ENCODE measurements at regions not wholly inside any gene's neighbourhood (a gene's known extent, or its start where the extent isn't known, plus 50 kb on each side); places are given as distances from the start of the nearest gene placed in this dataset.
"Not testable (repeated sequence)": the region's sequence is repeated elsewhere in the genome, so short reads cannot be mapped to it uniquely, and the experiment has no call there.

DNA sequence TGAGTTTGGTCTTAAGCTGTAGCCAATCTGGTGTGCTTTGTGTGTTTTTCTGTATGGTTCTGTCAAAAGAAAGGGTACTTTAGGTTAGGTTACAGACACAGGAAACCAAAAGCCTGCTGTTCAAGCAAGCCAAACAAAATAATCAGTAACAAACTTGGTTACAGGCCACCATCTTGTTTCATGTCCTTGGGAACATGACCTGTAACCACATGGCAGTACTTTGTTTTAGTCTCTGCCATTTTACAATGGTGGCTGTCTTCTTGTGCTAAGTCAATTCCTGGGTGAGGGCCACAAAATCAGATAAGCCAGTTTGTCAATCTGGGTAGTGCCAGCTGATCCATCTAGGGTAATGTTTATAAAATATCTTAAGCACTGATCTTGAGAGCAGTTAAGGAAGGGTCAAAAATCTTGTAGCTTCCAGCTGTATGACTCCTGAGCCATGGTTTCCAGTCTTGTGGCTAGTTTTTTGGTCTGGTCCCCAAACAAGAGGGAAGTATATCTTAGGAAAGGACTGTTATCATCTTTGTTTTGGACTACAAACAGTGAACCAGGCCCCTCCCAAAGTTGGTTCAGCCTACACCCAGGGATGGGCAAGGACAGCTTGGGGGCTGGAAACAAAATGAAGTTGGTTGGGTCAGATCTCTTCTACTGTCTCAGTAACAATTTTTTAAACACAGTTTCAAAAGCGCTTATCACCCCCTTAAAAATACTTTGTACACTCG is 90.0 kb downstream of the IGLL5 start:
- no peak for DNase-seq

- no peak for DNase-seq
Observed at GRCh38 chr22:22978637-22979036, 91.0 kb downstream of the IGLL5 start.

DNA sequence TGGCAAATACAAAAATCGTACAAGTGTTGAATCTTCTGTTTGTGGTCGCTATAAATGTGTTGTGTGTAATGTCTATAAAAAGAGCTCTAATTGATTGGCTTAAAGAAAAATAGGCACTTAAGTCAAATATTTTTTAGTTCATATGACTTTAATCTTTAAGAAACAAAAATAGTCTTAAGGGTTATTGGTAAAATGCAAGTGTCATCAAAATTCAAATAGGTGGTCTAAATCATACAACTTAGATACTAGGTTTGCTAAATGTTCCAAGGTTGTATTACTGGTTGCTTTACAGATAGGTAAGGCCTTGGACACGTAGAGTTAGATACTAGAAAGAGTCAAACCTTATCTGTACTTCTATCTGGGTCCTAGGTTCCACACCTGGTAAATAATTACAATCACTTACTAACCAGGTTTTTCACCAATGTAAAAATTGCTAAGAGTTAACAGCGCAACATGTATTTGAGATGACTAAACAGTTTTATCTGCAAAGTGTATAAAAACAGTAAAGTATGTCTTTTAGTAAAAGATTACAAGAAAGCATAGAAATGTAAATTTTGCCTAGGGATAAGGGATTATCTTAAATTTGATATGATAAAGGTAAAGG is 91.1 kb upstream of the GNAZ start:
- DNase-seq, result no peak

GRCh38 chr22:22979954-22980353 is 90.4 kb upstream of the GNAZ start:
- no peak for DNase-seq

GRCh38 chr22:22981670-22982571 is 88.4 kb upstream of the GNAZ start:
- no peak for DNase-seq

DNA sequence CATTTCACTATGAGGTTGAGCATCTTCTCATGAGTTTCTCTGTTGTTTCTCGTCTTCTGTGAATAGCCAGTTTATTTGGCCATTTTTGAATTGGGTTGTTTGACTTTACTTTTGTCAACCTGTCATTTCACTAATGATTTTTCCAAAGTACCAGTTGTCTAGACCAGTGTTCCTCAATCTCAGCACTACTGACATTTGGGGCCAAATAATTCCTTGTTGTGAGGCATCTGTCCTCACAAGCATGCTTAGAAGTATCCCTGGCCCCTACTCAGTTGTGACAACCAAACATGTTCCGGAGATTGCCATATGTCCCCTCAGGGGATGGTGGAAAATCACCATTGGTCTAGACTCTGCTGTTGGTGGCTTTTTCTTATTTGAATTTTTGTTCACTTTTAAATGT is 87.7 kb upstream of the GNAZ start:
- no peak for DNase-seq

DNA sequence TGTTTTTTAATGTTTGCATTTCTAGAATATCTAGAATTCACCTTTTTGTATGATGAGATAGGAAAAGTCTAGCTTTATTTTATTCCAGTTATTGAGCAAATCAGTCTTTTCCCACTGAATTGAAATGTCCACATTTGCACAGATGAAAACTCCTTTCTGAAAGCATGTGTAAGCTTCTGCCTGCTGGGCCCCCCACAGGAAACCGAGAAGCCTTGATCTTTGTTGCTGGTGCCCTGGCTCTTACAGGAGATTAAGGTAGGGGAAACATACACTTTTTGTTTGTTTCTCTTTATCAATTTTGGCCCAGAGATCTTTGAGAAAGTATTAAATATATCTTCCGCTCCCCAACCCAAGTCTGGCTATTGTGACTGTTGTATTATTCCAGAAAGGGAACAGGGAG is 87.2 kb upstream of the GNAZ start:
- no peak for DNase-seq

GRCh38 chr22:22983816-22984215 is 86.5 kb upstream of the GNAZ start:
- no peak for DNase-seq

DNA sequence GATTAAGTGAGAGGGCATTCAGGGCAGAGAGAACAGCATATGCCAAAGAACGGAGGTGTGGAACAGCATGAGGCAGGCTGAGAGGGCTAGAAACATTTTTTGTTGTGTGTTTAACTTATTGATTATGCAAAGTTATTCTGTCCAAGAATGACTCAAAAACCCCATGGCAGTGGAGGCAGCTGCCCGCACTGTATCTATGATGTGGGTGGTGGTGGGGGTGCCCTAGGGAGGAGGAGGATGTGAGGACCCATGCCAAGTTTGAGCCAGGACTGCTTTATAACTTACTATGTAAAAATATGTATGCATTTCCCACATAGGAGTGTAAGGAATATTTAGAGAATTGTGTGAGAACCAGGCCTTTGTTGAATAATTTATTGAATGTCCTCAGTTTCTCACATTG is 85.4 kb upstream of the GNAZ start:
- no peak for DNase-seq

DNA sequence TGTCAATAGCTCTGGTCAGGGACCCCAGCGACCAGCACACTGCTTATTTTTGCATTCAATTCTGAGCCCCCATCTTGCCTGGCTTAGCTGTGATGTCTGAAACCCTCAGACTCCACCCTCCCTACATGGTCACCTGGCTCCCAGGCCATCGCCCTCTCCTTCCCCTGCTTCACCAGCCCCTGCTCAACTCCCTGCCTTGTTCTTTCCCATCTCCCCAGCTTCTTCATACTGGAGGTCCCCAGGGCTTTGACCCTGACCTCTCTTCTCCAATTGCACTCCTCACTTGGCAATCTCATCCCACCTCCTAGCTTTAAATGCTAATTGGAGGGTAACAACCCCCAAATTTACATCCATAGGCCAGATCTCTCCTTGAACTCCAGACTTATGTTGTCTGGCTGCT is 84.3 kb upstream of the GNAZ start:
- no peak for DNase-seq

- DNase-seq, result no peak
Observed at GRCh38 chr22:22986640-22987039, 83.7 kb upstream of the GNAZ start.

DNA sequence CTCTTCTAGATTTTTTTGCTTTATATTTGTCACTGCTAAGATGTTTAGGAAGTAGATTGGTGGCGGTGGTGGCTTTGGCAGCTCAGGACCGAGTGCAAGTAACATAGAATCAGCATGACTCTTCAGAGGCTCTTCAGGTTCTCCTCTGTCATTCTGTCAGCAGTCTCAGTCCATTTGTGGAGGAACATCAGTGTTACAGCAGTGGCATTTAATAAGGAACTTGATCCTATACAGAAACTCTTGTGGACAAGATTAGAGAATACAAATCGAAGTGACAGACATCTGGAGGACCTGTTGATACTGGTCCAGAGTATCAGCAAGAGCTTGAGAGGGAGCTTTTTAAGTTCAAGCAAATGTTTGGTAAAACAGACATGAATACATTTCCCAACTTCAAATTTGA is 82.2 kb upstream of the GNAZ start:
- no peak for DNase-seq

DNA sequence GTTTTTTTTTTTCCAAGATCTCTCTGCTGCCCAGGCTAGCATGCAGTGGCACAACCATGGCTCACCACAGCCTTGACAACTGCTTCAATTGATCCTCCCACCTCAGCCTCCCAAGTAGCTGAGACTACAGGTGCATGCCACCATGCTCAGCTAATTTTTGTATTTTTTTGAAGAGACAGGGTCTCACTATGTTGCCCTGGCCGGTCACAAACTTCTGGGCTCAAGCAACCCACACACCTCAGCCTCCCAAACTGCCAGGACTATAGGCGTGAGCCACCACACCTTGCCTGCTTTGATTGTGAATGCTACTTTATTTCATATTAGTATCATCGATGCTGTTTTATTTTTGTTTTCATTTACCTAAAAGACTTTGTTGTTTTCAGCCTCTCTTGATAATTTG is 81.5 kb upstream of the GNAZ start:
- no peak for DNase-seq

DNA sequence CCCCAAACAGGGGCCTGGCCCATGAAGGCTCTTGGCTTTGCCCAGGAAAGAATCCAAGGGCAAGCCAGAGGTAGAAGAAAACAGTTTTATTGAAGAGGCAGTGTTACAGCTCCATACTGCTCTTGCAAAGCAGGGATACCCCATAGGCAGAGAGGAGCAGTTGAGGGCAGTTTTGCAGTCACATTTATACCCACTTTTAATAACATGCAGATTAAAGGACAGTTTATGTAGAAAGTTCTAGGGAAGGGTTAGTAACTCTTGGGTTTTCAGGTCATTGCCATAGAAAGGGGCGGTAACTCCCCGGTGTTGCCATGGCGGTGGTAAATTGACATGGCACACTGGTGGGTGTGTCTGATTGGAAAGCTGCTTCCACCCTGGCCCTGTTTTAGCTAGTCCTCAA is 80.5 kb upstream of the GNAZ start:
- DNase-seq, result no peak

DNA sequence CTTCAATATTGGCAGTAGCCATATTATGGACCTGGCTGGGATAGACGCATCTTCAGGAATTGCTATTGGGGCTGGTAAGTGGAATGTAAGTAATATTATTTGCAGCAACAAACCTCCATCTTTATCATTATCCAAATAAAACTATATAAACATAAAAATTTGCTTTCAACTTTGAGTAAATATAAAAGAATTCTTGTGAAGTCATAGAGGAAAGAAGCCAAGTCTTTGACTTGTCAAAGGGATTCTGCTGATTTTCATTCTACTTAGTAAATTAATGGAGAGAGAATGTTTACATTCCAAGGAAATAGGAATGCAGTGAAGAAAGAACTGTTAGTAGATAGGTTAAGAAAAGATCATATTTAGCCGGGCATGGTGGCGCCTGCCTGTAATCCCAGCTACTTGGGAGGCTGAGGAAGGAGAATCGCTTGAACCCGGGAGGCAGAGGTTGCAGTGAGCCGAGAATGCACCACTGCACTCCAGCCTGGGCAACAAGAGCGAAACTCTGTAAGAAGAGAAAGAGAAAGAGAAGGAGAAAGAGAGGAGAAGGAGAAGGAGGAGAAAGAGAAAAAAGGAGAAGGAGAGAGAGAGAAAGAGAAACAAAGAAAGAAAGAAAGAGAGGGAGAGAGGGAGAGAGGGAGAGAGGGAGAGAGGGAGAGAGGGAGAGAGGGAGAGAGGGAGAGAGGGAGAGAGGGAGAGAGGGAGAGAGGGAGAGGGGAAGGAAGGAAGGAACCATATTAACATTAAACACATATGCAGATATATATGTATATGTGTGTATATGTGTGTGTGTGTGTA is 79.4 kb upstream of the GNAZ start:
- not testable (repeated sequence) for DNase-seq

DNA sequence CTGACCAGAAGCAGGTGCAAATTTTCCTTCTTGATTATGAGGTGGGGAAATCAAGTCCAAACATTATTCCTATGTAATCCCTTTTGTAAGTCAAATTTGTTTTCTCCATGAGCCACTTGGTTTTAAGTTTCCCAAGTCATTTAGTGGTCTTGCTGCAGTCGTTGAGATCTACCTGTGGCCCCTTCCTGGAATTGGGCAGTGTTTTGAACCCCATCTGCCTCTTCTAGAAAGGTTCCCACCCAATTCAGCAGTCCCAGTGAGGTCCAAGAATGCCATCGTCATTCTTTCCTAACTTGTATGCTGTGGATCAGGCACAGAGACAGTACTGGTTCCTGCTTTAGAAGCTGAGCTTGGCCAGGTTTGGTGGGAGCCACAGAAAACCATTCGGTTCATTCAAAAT is 77.8 kb upstream of the GNAZ start:
- DNase-seq, result no peak

GRCh38 chr22:22993184-22993583 is 77.1 kb upstream of the GNAZ start:
- DNase-seq, result no peak

DNA sequence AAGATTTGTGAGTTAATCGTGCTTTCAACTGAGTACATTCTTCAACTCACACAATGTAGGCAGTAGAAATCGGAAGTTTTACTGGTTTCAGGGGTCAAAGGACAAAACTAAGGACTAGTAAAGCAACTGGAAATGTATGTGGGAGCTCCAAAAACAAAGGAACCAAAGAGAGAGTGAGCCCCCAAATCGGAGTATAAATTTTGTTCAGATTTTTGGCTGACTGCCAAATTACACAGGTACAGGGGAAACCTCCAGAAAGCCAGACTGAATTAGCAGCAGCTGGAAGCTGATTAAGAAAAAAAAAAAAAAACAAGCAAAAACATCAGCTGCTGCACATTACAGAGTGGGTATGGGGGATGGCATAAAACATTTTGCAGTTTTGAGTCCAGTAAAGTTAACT is 75.2 kb upstream of the GNAZ start:
- no peak for DNase-seq

GRCh38 chr22:22996511-22997261 is 73.6 kb upstream of the GNAZ start:
- DNase-seq, result no peak

DNA sequence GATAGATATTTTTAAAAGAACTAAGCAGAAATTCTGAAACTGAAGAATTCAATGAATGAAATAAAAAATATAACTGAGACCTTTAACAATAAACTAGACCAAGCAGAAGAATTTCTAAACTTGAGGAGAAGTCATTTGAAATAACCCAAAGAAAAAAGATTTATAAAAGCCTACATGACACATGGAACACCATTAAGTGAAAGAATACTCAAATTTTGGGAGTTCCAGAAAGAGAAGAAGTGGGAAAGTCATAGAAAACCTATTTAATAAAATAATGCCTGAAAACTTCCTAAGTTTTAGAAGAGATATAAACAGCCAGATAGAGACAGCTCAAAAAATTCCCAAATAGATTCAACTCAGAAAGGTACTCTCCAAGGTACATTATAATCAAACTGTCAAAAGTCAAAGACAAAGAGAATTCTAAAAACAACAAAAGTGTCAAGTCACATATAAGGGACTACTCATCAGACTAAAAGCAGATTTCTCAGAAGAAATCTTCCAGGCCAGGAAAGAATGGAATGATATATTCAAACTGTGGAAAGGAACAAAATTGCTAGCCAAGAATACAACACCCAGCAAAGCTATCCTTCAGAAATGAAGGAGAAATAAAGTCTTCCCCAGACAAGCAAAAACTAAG is 72.9 kb upstream of the GNAZ start:
- DNase-seq, result no peak

- DNase-seq, result no peak
Observed at GRCh38 chr22:22997988-22998387, 72.3 kb upstream of the GNAZ start.

DNA sequence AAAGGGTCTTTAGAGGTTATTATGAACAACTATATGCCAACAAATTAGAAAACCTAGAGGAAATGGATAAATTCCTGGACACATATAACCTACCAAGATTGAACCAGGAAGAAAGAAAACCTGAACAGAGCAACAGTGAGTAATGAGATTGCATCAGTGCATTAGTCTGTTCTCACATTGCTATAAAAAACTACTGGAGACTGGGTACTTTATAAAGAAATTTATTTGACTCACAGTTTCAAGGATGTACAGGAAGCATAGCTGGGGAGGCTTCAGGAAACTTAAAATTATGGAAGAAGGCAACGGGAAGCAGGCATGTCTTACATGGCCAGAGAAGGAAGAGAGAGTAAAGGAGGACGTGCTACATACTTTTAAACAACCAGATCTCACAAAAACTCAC is 70.8 kb upstream of the GNAZ start:
- no peak for DNase-seq
